Small intestine (tissue), 7 donors: ENCODE measurements at regions not wholly inside any gene's neighbourhood (a gene's known extent, or its start where the extent isn't known, plus 50 kb on each side); places are given as distances from the start of the nearest gene placed in this dataset.

Source experiments
- DNase-seq, 2 donors: peaks; one replicate each; pipeline versions ENCODE4 v3.0.0 to v3.0.0-alpha.2; 2013
- FAIRE-seq: peaks from 2 replicates; lab custom pipeline; 2012; peaks lifted over from hg19 to GRCh38; lab: Jason Lieb, UNC
- H3K27ac ChIP-seq, 3 donors: one replicate each; pipeline ENCODE4 v1.5.1; 2013; ENCODE audit warnings: low read length in 2 of 3, mild to moderate bottlenecking in 2 of 3, control low read depth in 1 of 3, inconsistent platforms in 1 of 3, low read depth in 1 of 3, moderate library complexity in 1 of 3
- H3K27me3 ChIP-seq, 3 donors: one replicate each; pipeline ENCODE4 v1.6.1; 2013; ENCODE audit warnings: low read length in 3 of 3, inconsistent platforms in 1 of 3; ENCODE audit not compliant: control insufficient read depth in 3 of 3, insufficient read depth in 3 of 3
- H3K36me3 ChIP-seq, 3 donors: one replicate each; pipeline ENCODE4 v1.6.1; 2013; ENCODE audit warnings: low read length in 3 of 3, inconsistent platforms in 1 of 3, low read depth in 1 of 3, mild to moderate bottlenecking in 1 of 3, moderate library complexity in 1 of 3; ENCODE audit not compliant: control insufficient read depth in 3 of 3, insufficient read depth in 2 of 3
- H3K4me1 ChIP-seq, 3 donors: one replicate each; pipeline ENCODE4 v1.6.1; 2013; ENCODE audit warnings: low read length in 2 of 3, inconsistent platforms in 1 of 3, low read depth in 1 of 3, mild to moderate bottlenecking in 1 of 3, moderate library complexity in 1 of 3; ENCODE audit not compliant: control insufficient read depth in 3 of 3, insufficient read depth in 2 of 3
- H3K4me3 ChIP-seq, 3 donors: one replicate each; pipeline ENCODE4 v1.5.1; 2013; ENCODE audit warnings: low read length in 3 of 3, control low read depth in 1 of 3, inconsistent platforms in 1 of 3, low read depth in 1 of 3, mild to moderate bottlenecking in 1 of 3, moderate library complexity in 1 of 3
- H3K9me3 ChIP-seq, 2 donors: one replicate each; pipeline ENCODE4 v1.6.1; 2013; ENCODE audit warnings: low read depth in 1 of 2, low read length in 1 of 2; ENCODE audit not compliant: control insufficient read depth in 2 of 2, insufficient read depth in 1 of 2
- WGBS, 3 donors: extraction: QIAGEN DNeasy Blood & Tissue Kit; methylation state at CpG; one replicate each; pipeline ENCODE4 v1.1.7; 2013; 5-methylcytosine and 5-hydroxymethylcytosine counted together
- donor health status: healthy with polysubstance abuse.
- donor health status: control.
- donor health status: control.
- donor health status: Bipolar disorder and iron deficiency.
- donor health status: healthy.

GRCh38 chr4:25494166-25494565 is 117.1 kb downstream of the ANAPC4 start:
- Histone ChIP-seq H3K9me3 (no peaks in the 10 kb centered on the region), H3K4me3 (no peak overlapping the region), H3K4me1 (no peaks in the 10 kb centered on the region), H3K27me3 (no peaks in the 10 kb centered on the region), H3K36me3 (no peaks in the 10 kb centered on the region), H3K27ac (no peak overlapping the region)
- FAIRE-seq (no peak), DNase-seq (no peak)
- 92 to 98% (median 93%) methylated on average over 2 of the region's 2 CpGs for WGBS, 3 donors

- DNase-seq (no peak), FAIRE-seq (no peak)
- Histone ChIP-seq H3K9me3 (peaks cover 0 to 4% of the 10 kb centered on the region in 2 donors), H3K36me3 (no peaks in the 10 kb centered on the region), H3K4me3 (no peak overlapping the region), H3K4me1 (no peaks in the 10 kb centered on the region), H3K27me3 (no peaks in the 10 kb centered on the region), H3K27ac (no peak overlapping the region)
- WGBS, 3 donors, result 51 to 64% (median 58%) methylated on average over 9 of the region's 9 CpGs
Measured at GRCh38 chr4:25500626-25501316, 123.7 kb downstream of the ANAPC4 start.

DNA sequence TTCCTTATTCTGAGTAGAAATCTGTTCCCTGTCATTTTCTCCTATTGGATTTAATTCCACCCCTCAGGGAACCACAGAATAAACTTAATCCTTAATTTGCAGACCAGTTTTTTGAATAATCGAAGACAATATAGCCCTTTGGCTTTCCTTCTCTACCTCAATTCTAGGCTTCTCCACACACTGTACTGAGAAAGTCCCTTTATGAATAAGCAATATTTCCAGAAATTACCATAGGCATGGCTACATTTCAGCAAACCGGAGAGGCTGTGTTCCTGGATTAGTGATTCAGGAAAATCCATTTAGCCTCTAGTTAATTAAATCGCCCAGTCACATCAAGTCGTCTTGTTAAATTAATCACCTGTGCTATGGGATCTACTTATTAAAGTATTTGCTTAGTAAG is 125.1 kb downstream of the ANAPC4 start:
- Histone ChIP-seq H3K4me3 (no peak overlapping the region), H3K27ac (no peak overlapping the region), H3K9me3 (peaks cover 0 to 4% of the 10 kb centered on the region in 2 donors), H3K4me1 (no peaks in the 10 kb centered on the region), H3K36me3 (no peaks in the 10 kb centered on the region), H3K27me3 (no peaks in the 10 kb centered on the region)
- WGBS, 3 donors, result 83 to 87% (median 87%) methylated on average over 4 of the region's 4 CpGs
- no peak for DNase-seq
- FAIRE-seq, result no peak

DNA sequence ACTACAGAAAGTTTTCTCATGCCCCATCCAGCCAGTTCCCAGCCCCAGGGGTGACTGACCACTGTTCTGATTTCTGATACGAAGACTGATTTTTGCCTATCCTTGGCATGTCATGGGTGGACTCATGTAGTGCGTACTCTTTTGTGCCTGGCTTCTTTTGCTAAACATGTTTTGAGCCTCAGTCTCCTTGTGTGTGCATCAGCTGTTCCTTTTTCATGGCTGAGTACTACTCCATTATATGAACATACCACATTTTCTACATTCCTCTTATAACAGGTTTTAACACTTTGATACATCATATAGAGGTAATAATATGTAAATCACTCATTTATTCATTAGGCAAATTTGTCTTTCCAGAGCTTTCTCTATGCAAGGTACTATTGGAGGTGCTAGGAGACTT is 126.7 kb downstream of the ANAPC4 start:
- H3K9me3 ChIP-seq, result peaks cover 0 to 4% of the 10 kb centered on the region in 2 donors
- H3K27me3 ChIP-seq, result no peaks in the 10 kb centered on the region
- no peak overlapping the region for H3K4me3 ChIP-seq
- WGBS, 3 donors, result 91 to 96% (median 95%) methylated on average over 2 of the region's 2 CpGs
- FAIRE-seq (no peak), DNase-seq (no peak)
- no peaks in the 10 kb centered on the region for H3K36me3 ChIP-seq
- no peaks in the 10 kb centered on the region for H3K4me1 ChIP-seq
- no peak overlapping the region for H3K27ac ChIP-seq

DNA sequence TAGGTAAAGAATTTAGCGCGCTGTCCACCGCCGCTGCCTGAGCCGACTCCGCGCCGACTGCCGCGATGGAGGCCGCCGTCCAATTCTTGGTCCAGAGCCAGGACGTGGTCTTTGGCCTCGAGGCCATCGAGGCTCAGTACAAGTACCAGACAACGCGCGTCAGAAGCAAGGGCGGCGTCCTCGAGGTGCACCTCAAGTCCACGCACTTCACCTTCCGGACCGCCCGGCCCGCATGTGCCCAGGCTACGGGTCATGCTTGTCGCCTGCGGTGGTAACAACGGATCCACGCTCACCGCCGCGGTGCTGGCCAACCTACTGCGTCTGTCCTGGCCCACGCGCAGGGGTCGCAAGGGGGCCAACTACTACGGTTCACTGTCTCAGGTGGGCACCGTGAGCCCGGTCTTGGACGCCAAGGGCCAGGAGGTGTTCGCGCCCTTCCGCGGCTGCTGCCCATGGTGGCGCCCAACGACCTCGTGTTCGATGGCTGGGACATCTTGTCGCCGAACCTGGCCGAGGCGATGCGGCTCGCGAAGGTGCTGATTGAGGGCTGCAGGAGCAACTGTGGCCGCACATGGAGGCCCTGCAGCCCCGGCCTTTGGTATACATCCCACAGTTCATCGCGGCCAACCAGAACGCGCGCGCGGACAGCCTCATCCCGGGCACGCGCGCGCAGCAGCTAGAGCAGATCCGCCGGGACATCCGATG is 128.0 kb downstream of the ANAPC4 start:
- no peaks in the 10 kb centered on the region for H3K36me3 ChIP-seq
- H3K27me3 ChIP-seq, result no peaks in the 10 kb centered on the region
- no peak for DNase-seq
- H3K9me3 ChIP-seq, result peaks cover 0 to 4% of the 10 kb centered on the region in 2 donors
- H3K4me3 ChIP-seq, result no peak overlapping the region
- WGBS, 3 donors, result 96 to 98% (median 97%) methylated on average over 64 to 74 of the region's 74 CpGs
- no peaks in the 10 kb centered on the region for H3K4me1 ChIP-seq
- no peak overlapping the region for H3K27ac ChIP-seq
- FAIRE-seq, result no peak

- Histone ChIP-seq H3K4me3 (no peak overlapping the region), H3K27ac (no peak overlapping the region), H3K4me1 (no peaks in the 10 kb centered on the region), H3K9me3 (peaks cover 0 to 4% of the 10 kb centered on the region in 2 donors), H3K27me3 (no peaks in the 10 kb centered on the region), H3K36me3 (no peaks in the 10 kb centered on the region)
- no peak for DNase-seq
- FAIRE-seq, result no peak
- 97 to 99% (median 99%) methylated on average over 23 of the region's 23 CpGs for WGBS, 3 donors
Measured at GRCh38 chr4:25505637-25505991, 128.6 kb downstream of the ANAPC4 start.

DNA sequence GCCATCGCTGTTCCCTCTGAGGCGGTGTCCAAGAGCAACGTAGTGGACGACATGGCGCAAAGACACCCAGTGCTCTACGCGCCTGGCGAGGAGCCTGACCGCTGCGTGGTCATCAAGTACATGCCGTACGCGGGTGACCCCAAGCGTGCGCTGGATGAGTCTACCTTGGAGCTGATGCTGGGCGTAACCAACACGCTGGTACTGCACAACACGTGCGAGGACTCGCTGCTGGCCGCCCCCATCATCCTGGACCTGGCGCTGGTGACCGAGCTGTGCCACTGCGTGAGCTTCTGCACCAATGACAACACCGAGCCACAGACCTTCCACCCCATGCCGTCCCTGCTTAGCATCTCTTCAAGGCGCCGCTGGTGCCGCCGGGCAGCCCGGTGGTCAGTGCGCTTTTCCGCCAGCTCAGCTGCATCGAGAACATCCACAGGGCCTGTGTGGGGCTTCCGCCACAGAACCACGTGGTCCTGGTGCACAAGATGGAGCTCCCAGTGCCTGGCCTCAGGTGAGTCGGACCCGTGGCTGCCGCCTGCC is 129.0 kb downstream of the ANAPC4 start:
- H3K27me3 ChIP-seq, result no peaks in the 10 kb centered on the region
- FAIRE-seq, result no peak
- no peaks in the 10 kb centered on the region for H3K36me3 ChIP-seq
- H3K9me3 ChIP-seq, result peaks cover 0 to 4% of the 10 kb centered on the region in 2 donors
- no peaks in the 10 kb centered on the region for H3K4me1 ChIP-seq
- H3K27ac ChIP-seq, result no peak overlapping the region
- H3K4me3 ChIP-seq, result no peak overlapping the region
- 97 to 98% (median 97%) methylated on average over 39 of the region's 39 CpGs for WGBS, 3 donors
- DNase-seq, result no peak

- 66 to 82% (median 71%) methylated on average over 4 of the region's 4 CpGs for WGBS, 3 donors
- Histone ChIP-seq H3K36me3 (no peaks in the 10 kb centered on the region), H3K9me3 (peaks cover 0 to 4% of the 10 kb centered on the region in 2 donors), H3K4me1 (no peaks in the 10 kb centered on the region), H3K27me3 (no peaks in the 10 kb centered on the region), H3K27ac (no peak overlapping the region), H3K4me3 (no peak overlapping the region)
- no peak for FAIRE-seq
- DNase-seq, result no peak
Measured at GRCh38 chr4:25509646-25510045, 132.6 kb downstream of the ANAPC4 start.
